HG03558 (cell line): ENCODE measurements at regions not wholly inside any gene's neighbourhood (a gene's known extent, or its start where the extent isn't known, plus 50 kb on each side); places are given as distances from the start of the nearest gene placed in this dataset.

Experiments
- ATAC-seq: cut with Tn5 transposase; IDR thresholded peaks from one replicate; pipeline ENCODE4 v1.9.1; 2021; ENCODE audit warnings: moderate number of reproducible peaks; ENCODE audit not compliant: unreplicated experiment; ENCODE audit errors: extremely low read depth

- ATAC-seq, result no peak
Observed at GRCh38 chr4:186885289-186885688, 161.6 kb upstream of the FAT1 start.

GRCh38 chr4:186886759-186887158 is 163.1 kb upstream of the FAT1 start:
- no peak for ATAC-seq

- ATAC-seq, result no peak
Observed at GRCh38 chr4:186887291-186887700, 163.6 kb upstream of the FAT1 start.

GRCh38 chr4:186887752-186888151 is 164.1 kb upstream of the FAT1 start:
- no peak for ATAC-seq

GRCh38 chr4:186889876-186890643 is 166.4 kb upstream of the FAT1 start:
- no peak for ATAC-seq

GRCh38 chr4:186891859-186892486 is 168.3 kb upstream of the FAT1 start:
- ATAC-seq, result no peak

GRCh38 chr4:186898367-186898766 is 174.7 kb upstream of the FAT1 start:
- ATAC-seq, result no peak

GRCh38 chr4:186900232-186900900 is 176.7 kb upstream of the FAT1 start:
- no peak for ATAC-seq

GRCh38 chr4:186900984-186901383 is 177.3 kb upstream of the FAT1 start:
- ATAC-seq, result no peak

- no peak for ATAC-seq
Observed at GRCh38 chr4:186901850-186902249, 178.2 kb upstream of the FAT1 start.

- ATAC-seq, result no peak
Observed at GRCh38 chr4:186902361-186902760, 178.7 kb upstream of the FAT1 start.

GRCh38 chr4:186904101-186904500 is 180.4 kb upstream of the FAT1 start:
- ATAC-seq, result no peak

GRCh38 chr4:186906722-186907121 is 183.1 kb upstream of the FAT1 start:
- no peak for ATAC-seq

GRCh38 chr4:186910385-186910784 is 186.7 kb upstream of the FAT1 start:
- no peak for ATAC-seq

GRCh38 chr4:186912606-186913005 is 188.9 kb upstream of the FAT1 start:
- ATAC-seq, result no peak

GRCh38 chr4:186915816-186916215 is 192.2 kb upstream of the FAT1 start:
- ATAC-seq, result no peak

- ATAC-seq, result no peak
Observed at GRCh38 chr4:186917136-186917535, 193.5 kb upstream of the FAT1 start.

GRCh38 chr4:186918466-186918865 is 194.8 kb upstream of the FAT1 start:
- no peak for ATAC-seq

- ATAC-seq, result no peak
Observed at GRCh38 chr4:186919340-186919739, 195.7 kb upstream of the FAT1 start.

- ATAC-seq, result no peak
Observed at GRCh38 chr4:186920483-186920882, 196.8 kb upstream of the FAT1 start.

GRCh38 chr4:186920992-186921391 is 197.3 kb upstream of the FAT1 start:
- ATAC-seq, result no peak
